Peyer's patch (tissue), 4 donors: ENCODE measurements at regions not wholly inside any gene's neighbourhood (a gene's known extent, or its start where the extent isn't known, plus 50 kb on each side); places are given as distances from the start of the nearest gene placed in this dataset.

Experiments
- CTCF ChIP-seq, 6 experiments: fragments of 450-650 bp in 4 of 6; fragments of 200-600 bp in 2 of 6; sonication (generic) in 1 of 6; IDR thresholded peaks; one replicate each; pipeline ENCODE4 v1.5.1; 2017 to 2019; ENCODE audit warnings: antibody characterized with exemption in 6 of 6, mild to moderate bottlenecking in 3 of 6, moderate library complexity in 1 of 6
- POLR2A ChIP-seq, 2 donors: fragments of 450-650 bp; IDR thresholded peaks; one replicate each; pipeline ENCODE4 v1.5.1; 2017; ENCODE audit warnings: antibody characterized with exemption in 2 of 2, mild to moderate bottlenecking in 2 of 2, moderate library complexity in 2 of 2

GRCh38 chrX:121949041-121949760 is 901.8 kb downstream of the GLUD2 start:
- TF ChIP-seq CTCF (IDR thresholded peaks at IDR 0.05) (no peak), POLR2A (IDR thresholded peaks at IDR 0.05) (no peak)
